ENCODE measurements at regions not wholly inside any gene's neighbourhood (a gene's known extent, or its start where the extent isn't known, plus 50 kb on each side); places are given as distances from the start of the nearest gene placed in this dataset.

GRCh38 chr20:12715991-12716680 lies 292.6 kb upstream of the SPTLC3 start:
- DNase-seq (ENCODE audit: extremely low read depth, low read depth), result no peak
- no peak overlapping the region for H3K4me3 ChIP-seq (replicated peaks; ENCODE audit: low read depth, low read length)
- TF ChIP-seq, protein P1, sequence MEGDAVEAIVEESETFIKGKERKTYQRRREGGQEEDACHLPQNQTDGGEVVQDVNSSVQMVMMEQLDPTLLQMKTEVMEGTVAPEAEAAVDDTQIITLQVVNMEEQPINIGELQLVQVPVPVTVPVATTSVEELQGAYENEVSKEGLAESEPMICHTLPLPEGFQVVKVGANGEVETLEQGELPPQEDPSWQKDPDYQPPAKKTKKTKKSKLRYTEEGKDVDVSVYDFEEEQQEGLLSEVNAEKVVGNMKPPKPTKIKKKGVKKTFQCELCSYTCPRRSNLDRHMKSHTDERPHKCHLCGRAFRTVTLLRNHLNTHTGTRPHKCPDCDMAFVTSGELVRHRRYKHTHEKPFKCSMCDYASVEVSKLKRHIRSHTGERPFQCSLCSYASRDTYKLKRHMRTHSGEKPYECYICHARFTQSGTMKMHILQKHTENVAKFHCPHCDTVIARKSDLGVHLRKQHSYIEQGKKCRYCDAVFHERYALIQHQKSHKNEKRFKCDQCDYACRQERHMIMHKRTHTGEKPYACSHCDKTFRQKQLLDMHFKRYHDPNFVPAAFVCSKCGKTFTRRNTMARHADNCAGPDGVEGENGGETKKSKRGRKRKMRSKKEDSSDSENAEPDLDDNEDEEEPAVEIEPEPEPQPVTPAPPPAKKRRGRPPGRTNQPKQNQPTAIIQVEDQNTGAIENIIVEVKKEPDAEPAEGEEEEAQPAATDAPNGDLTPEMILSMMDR (IDR thresholded peaks at IDR 0.05; ENCODE audit: low read depth, low read length, missing control alignments), result no peak

- TF ChIP-seq, protein P1 (IDR thresholded peaks at IDR 0.05; ENCODE audit: low read depth, low read length, missing control alignments), result no peak
- DNase-seq (ENCODE audit: extremely low read depth, low read depth), result no peak
- no peak overlapping the region for H3K4me3 ChIP-seq (replicated peaks; ENCODE audit: low read depth, low read length)
Observed at GRCh38 chr20:12717061-12717460, 291.7 kb upstream of the SPTLC3 start.

GRCh38 chr20:12718619-12719018 lies 290.2 kb upstream of the SPTLC3 start:
- no peak for DNase-seq (ENCODE audit: extremely low read depth, low read depth)
- TF ChIP-seq, protein P1 (IDR thresholded peaks at IDR 0.05; ENCODE audit: low read depth, low read length, missing control alignments), result no peak
- no peak overlapping the region for H3K4me3 ChIP-seq (replicated peaks; ENCODE audit: low read depth, low read length)

DNA sequence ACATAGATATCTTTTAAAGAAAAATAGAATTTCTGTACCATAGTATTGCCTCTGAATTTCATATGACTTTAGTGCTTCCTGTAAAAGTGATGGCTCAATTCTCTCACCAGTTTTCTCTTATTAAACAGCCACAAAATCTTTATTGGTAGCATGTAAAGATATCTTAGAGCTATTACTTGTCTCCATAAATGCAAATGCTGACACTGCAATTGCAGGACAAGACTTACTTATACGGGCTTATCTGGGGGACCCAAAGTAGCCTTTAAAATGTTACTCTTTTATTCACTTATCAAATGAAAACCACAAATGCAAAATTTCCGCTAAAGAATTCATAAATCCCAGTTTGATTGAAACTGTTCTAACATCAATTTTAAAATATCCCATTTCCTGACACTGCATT lies 287.1 kb upstream of the SPTLC3 start:
- no peak for DNase-seq (ENCODE audit: extremely low read depth, low read depth)
- TF ChIP-seq, protein P1 (IDR thresholded peaks at IDR 0.05; ENCODE audit: low read depth, low read length, missing control alignments), result no peak
- H3K4me3 ChIP-seq (replicated peaks; ENCODE audit: low read depth, low read length), result no peak overlapping the region

DNA sequence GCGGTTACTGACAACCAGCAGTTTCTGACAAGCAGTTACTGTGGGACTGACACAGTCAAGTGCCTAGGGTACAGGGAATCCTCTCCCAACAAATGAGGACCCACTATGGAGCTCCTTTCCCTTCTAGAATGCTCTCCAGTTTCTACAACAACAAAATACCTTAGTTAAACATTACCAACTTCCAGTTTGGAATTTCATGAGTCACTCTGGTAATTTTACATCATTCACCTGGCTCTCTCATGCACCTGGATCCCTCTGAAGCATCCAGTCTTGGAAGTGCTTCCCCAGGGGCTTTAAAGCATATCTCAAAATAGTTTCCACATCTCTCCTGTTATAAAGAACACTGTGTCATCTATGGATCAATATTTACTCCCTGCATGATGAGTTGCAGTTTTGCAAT lies 286.7 kb upstream of the SPTLC3 start:
- no peak overlapping the region for H3K4me3 ChIP-seq (replicated peaks; ENCODE audit: low read depth, low read length)
- TF ChIP-seq, protein P1 (IDR thresholded peaks at IDR 0.05; ENCODE audit: low read depth, low read length, missing control alignments), result no peak
- DNase-seq (ENCODE audit: extremely low read depth, low read depth), result no peak

DNA sequence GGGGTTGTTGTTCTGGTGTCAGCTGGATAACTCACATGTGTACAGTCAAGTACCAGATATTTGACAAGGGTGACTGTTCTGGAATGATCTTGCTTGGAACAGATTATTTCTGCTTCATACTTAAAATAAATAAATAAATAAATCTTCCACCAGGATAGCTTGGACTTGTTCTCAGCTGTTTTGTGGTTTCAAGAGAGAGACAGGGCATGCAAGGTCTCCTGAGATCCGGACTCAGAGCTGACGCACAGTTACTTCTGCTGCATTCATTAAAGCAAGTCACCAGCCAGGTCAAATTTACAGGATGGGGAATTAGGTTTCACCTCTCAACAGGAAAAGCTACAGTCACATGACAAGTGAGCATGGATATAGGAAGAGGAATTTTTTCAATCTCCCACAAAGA lies 285.0 kb upstream of the SPTLC3 start:
- DNase-seq (ENCODE audit: extremely low read depth, low read depth), result no peak
- TF ChIP-seq, protein P1 (IDR thresholded peaks at IDR 0.05; ENCODE audit: low read depth, low read length, missing control alignments), result no peak
- H3K4me3 ChIP-seq (replicated peaks; ENCODE audit: low read depth, low read length), result no peak overlapping the region

- DNase-seq (ENCODE audit: extremely low read depth, low read depth), result no peak
- no peak overlapping the region for H3K4me3 ChIP-seq (replicated peaks; ENCODE audit: low read depth, low read length)
- TF ChIP-seq, protein P1 (IDR thresholded peaks at IDR 0.05; ENCODE audit: low read depth, low read length, missing control alignments), result no peak
Observed at GRCh38 chr20:12728782-12729181, 280.0 kb upstream of the SPTLC3 start.
